Stimulated activated naive CD8-positive, alpha-beta T cell treated with anti-CD3 and anti-CD28 coated beads, Interleukin-15, Interleukin-2, amounts not matched to agents 100 ng/mL and 50 ng/mL, for 24 hours (primary cell): ENCODE measurements at regions not wholly inside any gene's neighbourhood (a gene's known extent, or its start where the extent isn't known, plus 50 kb on each side); places are given as distances from the start of the nearest gene placed in this dataset.

Experiments
- H3K27ac Mint-ChIP-seq: one replicate; pipeline ENCODE4 v1.8.0; 2021; ENCODE audit warnings: mild to moderate bottlenecking, mixed read lengths
- H3K27me3 Mint-ChIP-seq: one replicate; pipeline ENCODE4 v1.8.0; 2021; ENCODE audit warnings: mixed read lengths
- H3K36me3 Mint-ChIP-seq: one replicate; pipeline ENCODE4 v1.8.0; 2021; ENCODE audit warnings: low read depth, mixed read lengths
- H3K4me1 Mint-ChIP-seq: one replicate; pipeline ENCODE4 v1.8.0; 2021; ENCODE audit warnings: low read depth, mixed read lengths
- H3K4me3 Mint-ChIP-seq: one replicate; pipeline ENCODE4 v1.8.0; 2021; ENCODE audit warnings: mild to moderate bottlenecking, mixed read lengths
- H3K9me3 Mint-ChIP-seq: one replicate; pipeline ENCODE4 v1.8.0; 2021; ENCODE audit warnings: mixed read lengths

GRCh38 chrX:137101273-137101990 is 67.6 kb upstream of the GPR101 start:
- Mint-ChIP-seq H3K27ac (no peak overlapping the region), H3K27me3 (peaks cover 7% of the 10 kb centered on the region), H3K4me1 (no peaks in the 10 kb centered on the region), H3K4me3 (no peak overlapping the region), H3K36me3 (no peaks in the 10 kb centered on the region), H3K9me3 (no peaks in the 10 kb centered on the region)
